OCI-LY3 (cell line): ENCODE measurements at regions not wholly inside any gene's neighbourhood (a gene's known extent, or its start where the extent isn't known, plus 50 kb on each side); places are given as distances from the start of the nearest gene placed in this dataset.

Experiments
- CTCF ChIP-seq: fragments of 200-600, 300-600 bp; sonication (generic); IDR thresholded peaks from 2 replicates; pipeline ENCODE4 v1.5.1; 2014; ENCODE audit warnings: antibody characterized with exemption, low read length, low read depth
- EZH2phosphoT487 ChIP-seq: fragments of 200-600 bp; shearing (Covaris generic); IDR thresholded peaks from 2 replicates; pipeline ENCODE4 v1.6.1; 2018; ENCODE audit warnings: antibody characterized with exemption, mixed run types, low read depth

- TF ChIP-seq CTCF (no peak), EZH2phosphoT487 (no peak)
Measured at GRCh38 chr12:59080101-59080500, 159.8 kb upstream of the LRIG3 start.
